ENCODE measurements at regions not wholly inside any gene's neighbourhood (a gene's known extent, or its start where the extent isn't known, plus 50 kb on each side); places are given as distances from the start of the nearest gene placed in this dataset.

- no peak overlapping the region for H3K27ac ChIP-seq (ENCODE audit: low read depth, low read length)
- no peak overlapping the region for H3K23ac ChIP-seq (ENCODE audit: low read length)
- no peaks in the 10 kb centered on the region for H3K27me3 ChIP-seq (ENCODE audit: insufficient read depth, low read length, poor library complexity)
- H3K56ac ChIP-seq (ENCODE audit: low read length): no peak overlapping the region
- no peak overlapping the region for H3K4ac ChIP-seq (ENCODE audit: low read depth, low read length)
- no CpG with 5 or more reads among the region's 11 CpGs for WGBS (ENCODE audit: extremely low coverage, insufficient coverage, low lambda C conversion rate)
- no peak overlapping the region for H2BK15ac ChIP-seq (replicated peaks; ENCODE audit: low read depth)
- H3K9ac ChIP-seq (ENCODE audit: low read length): no peak overlapping the region
- H3K36me3 ChIP-seq (ENCODE audit: control insufficient read depth, insufficient read depth, low read length): no peaks in the 10 kb centered on the region
- no peaks in the 10 kb centered on the region for H3K79me1 ChIP-seq (ENCODE audit: low read length)
- no peaks in the 10 kb centered on the region for H3K79me2 ChIP-seq (ENCODE audit: control insufficient read depth, insufficient read depth, low read length)
- no peak overlapping the region for H3K4me3 ChIP-seq (ENCODE audit: low read length)
- no peak overlapping the region for H3K4me2 ChIP-seq (ENCODE audit: low read length)
- no peaks in the 10 kb centered on the region for H3K4me1 ChIP-seq (ENCODE audit: control insufficient read depth, low read depth, low read length)
- no peak overlapping the region for H2BK120ac ChIP-seq (ENCODE audit: low read depth, low read length)
- H4K8ac ChIP-seq (ENCODE audit: low read depth, low read length): no peak overlapping the region
- no peak overlapping the region for H2BK5ac ChIP-seq (ENCODE audit: low read length)
- H3K18ac ChIP-seq (ENCODE audit: low read length): no peak overlapping the region
- no peak for DNase-seq
- no peak overlapping the region for H2AK5ac ChIP-seq (ENCODE audit: low read length)
- no peak overlapping the region for H4K5ac ChIP-seq (ENCODE audit: low read length)
Observed at GRCh38 chr17:77869041-77869599, 89.4 kb upstream of the TNRC6C start.

- no peaks in the 10 kb centered on the region for H3K36me3 ChIP-seq (ENCODE audit: control insufficient read depth, insufficient read depth, low read length)
- H2BK120ac ChIP-seq (ENCODE audit: low read depth, low read length): no peak overlapping the region
- no peak overlapping the region for H3K18ac ChIP-seq (ENCODE audit: low read length)
- no peak overlapping the region for H4K8ac ChIP-seq (ENCODE audit: low read depth, low read length)
- no peaks in the 10 kb centered on the region for H3K4me1 ChIP-seq (ENCODE audit: control insufficient read depth, low read depth, low read length)
- H2BK15ac ChIP-seq (replicated peaks; ENCODE audit: low read depth): no peak overlapping the region
- no peak overlapping the region for H3K9ac ChIP-seq (ENCODE audit: low read length)
- no peak overlapping the region for H3K27ac ChIP-seq (ENCODE audit: low read depth, low read length)
- H3K4me2 ChIP-seq (ENCODE audit: low read length): no peak overlapping the region
- H3K79me2 ChIP-seq (ENCODE audit: control insufficient read depth, insufficient read depth, low read length): no peaks in the 10 kb centered on the region
- no peak overlapping the region for H2AK5ac ChIP-seq (ENCODE audit: low read length)
- no peaks in the 10 kb centered on the region for H3K79me1 ChIP-seq (ENCODE audit: low read length)
- no peak overlapping the region for H3K4me3 ChIP-seq (ENCODE audit: low read length)
- H3K27me3 ChIP-seq (ENCODE audit: insufficient read depth, low read length, poor library complexity): no peaks in the 10 kb centered on the region
- H2BK5ac ChIP-seq (ENCODE audit: low read length): no peak overlapping the region
- WGBS (ENCODE audit: extremely low coverage, insufficient coverage, low lambda C conversion rate): no CpG with 5 or more reads among the region's 10 CpGs
- no peak overlapping the region for H3K4ac ChIP-seq (ENCODE audit: low read depth, low read length)
- no peak for DNase-seq
- no peak overlapping the region for H3K56ac ChIP-seq (ENCODE audit: low read length)
- H4K5ac ChIP-seq (ENCODE audit: low read length): no peak overlapping the region
- no peak overlapping the region for H3K23ac ChIP-seq (ENCODE audit: low read length)
Observed at GRCh38 chr17:77869665-77870132, 88.8 kb upstream of the TNRC6C start.

- Histone ChIP-seq H2BK5ac (ENCODE audit: low read length) (no peak overlapping the region), H3K4me1 (ENCODE audit: control insufficient read depth, low read depth, low read length) (no peaks in the 10 kb centered on the region), H4K5ac (ENCODE audit: low read length) (no peak overlapping the region), H2AK5ac (ENCODE audit: low read length) (no peak overlapping the region), H3K27ac (ENCODE audit: low read depth, low read length) (no peak overlapping the region), H3K18ac (ENCODE audit: low read length) (no peak overlapping the region), H3K36me3 (ENCODE audit: control insufficient read depth, insufficient read depth, low read length) (no peaks in the 10 kb centered on the region), H3K4me2 (ENCODE audit: low read length) (no peak overlapping the region), H3K4me3 (ENCODE audit: low read length) (no peak overlapping the region), H2BK15ac (replicated peaks; ENCODE audit: low read depth) (no peak overlapping the region), H4K8ac (ENCODE audit: low read depth, low read length) (no peak overlapping the region), H3K56ac (ENCODE audit: low read length) (no peak overlapping the region), H3K27me3 (ENCODE audit: insufficient read depth, low read length, poor library complexity) (no peaks in the 10 kb centered on the region), H3K79me2 (ENCODE audit: control insufficient read depth, insufficient read depth, low read length) (no peaks in the 10 kb centered on the region), H3K9ac (ENCODE audit: low read length) (no peak overlapping the region), H3K4ac (ENCODE audit: low read depth, low read length) (no peak overlapping the region), H3K23ac (ENCODE audit: low read length) (no peak overlapping the region), H2BK120ac (ENCODE audit: low read depth, low read length) (no peak overlapping the region), H3K79me1 (ENCODE audit: low read length) (no peaks in the 10 kb centered on the region)
- no peak for DNase-seq
- WGBS (ENCODE audit: extremely low coverage, insufficient coverage, low lambda C conversion rate): no CpG with 5 or more reads among the region's 11 CpGs
Observed at GRCh38 chr17:77872199-77872598, 86.3 kb upstream of the TNRC6C start.

GRCh38 chr17:77872714-77873499 is 85.6 kb upstream of the TNRC6C start:
- no peaks in the 10 kb centered on the region for H3K36me3 ChIP-seq (ENCODE audit: control insufficient read depth, insufficient read depth, low read length)
- no peak overlapping the region for H3K4me3 ChIP-seq (ENCODE audit: low read length)
- H3K79me1 ChIP-seq (ENCODE audit: low read length): no peaks in the 10 kb centered on the region
- no peak overlapping the region for H2BK5ac ChIP-seq (ENCODE audit: low read length)
- H3K4me1 ChIP-seq (ENCODE audit: control insufficient read depth, low read depth, low read length): no peaks in the 10 kb centered on the region
- no peak overlapping the region for H2BK120ac ChIP-seq (ENCODE audit: low read depth, low read length)
- H4K5ac ChIP-seq (ENCODE audit: low read length): no peak overlapping the region
- DNase-seq: no peak
- no CpG with 5 or more reads among the region's 28 CpGs for WGBS (ENCODE audit: extremely low coverage, insufficient coverage, low lambda C conversion rate)
- no peak overlapping the region for H2AK5ac ChIP-seq (ENCODE audit: low read length)
- no peak overlapping the region for H3K23ac ChIP-seq (ENCODE audit: low read length)
- H3K27me3 ChIP-seq (ENCODE audit: insufficient read depth, low read length, poor library complexity): no peaks in the 10 kb centered on the region
- no peak overlapping the region for H3K9ac ChIP-seq (ENCODE audit: low read length)
- H3K4me2 ChIP-seq (ENCODE audit: low read length): no peak overlapping the region
- H3K56ac ChIP-seq (ENCODE audit: low read length): no peak overlapping the region
- no peak overlapping the region for H2BK15ac ChIP-seq (replicated peaks; ENCODE audit: low read depth)
- no peaks in the 10 kb centered on the region for H3K79me2 ChIP-seq (ENCODE audit: control insufficient read depth, insufficient read depth, low read length)
- no peak overlapping the region for H3K18ac ChIP-seq (ENCODE audit: low read length)
- no peak overlapping the region for H3K27ac ChIP-seq (ENCODE audit: low read depth, low read length)
- H3K4ac ChIP-seq (ENCODE audit: low read depth, low read length): no peak overlapping the region
- no peak overlapping the region for H4K8ac ChIP-seq (ENCODE audit: low read depth, low read length)

GRCh38 chr17:77873500-77874302 is 84.8 kb upstream of the TNRC6C start:
- no peaks in the 10 kb centered on the region for H3K27me3 ChIP-seq (ENCODE audit: insufficient read depth, low read length, poor library complexity)
- WGBS (ENCODE audit: extremely low coverage, insufficient coverage, low lambda C conversion rate): no CpG with 5 or more reads among the region's 14 CpGs

More at GRCh38 chr17:77873500-77874302, 84.8 kb upstream of the TNRC6C start:
- no peak overlapping the region for H2BK5ac ChIP-seq (ENCODE audit: low read length)
- H3K4ac ChIP-seq (ENCODE audit: low read depth, low read length): no peak overlapping the region
- H3K9ac ChIP-seq (ENCODE audit: low read length): no peak overlapping the region
- no peak overlapping the region for H3K27ac ChIP-seq (ENCODE audit: low read depth, low read length)
- no peaks in the 10 kb centered on the region for H3K36me3 ChIP-seq (ENCODE audit: control insufficient read depth, insufficient read depth, low read length)
- no peak overlapping the region for H2BK120ac ChIP-seq (ENCODE audit: low read depth, low read length)
- H3K4me2 ChIP-seq (ENCODE audit: low read length): no peak overlapping the region
- H4K5ac ChIP-seq (ENCODE audit: low read length): no peak overlapping the region
- no peak overlapping the region for H2AK5ac ChIP-seq (ENCODE audit: low read length)
- H4K8ac ChIP-seq (ENCODE audit: low read depth, low read length): no peak overlapping the region
- no peak for DNase-seq
- no peak overlapping the region for H3K23ac ChIP-seq (ENCODE audit: low read length)
- H3K4me1 ChIP-seq (ENCODE audit: control insufficient read depth, low read depth, low read length): no peaks in the 10 kb centered on the region
- H3K18ac ChIP-seq (ENCODE audit: low read length): no peak overlapping the region
- H3K79me1 ChIP-seq (ENCODE audit: low read length): no peaks in the 10 kb centered on the region
- no peaks in the 10 kb centered on the region for H3K79me2 ChIP-seq (ENCODE audit: control insufficient read depth, insufficient read depth, low read length)
- no peak overlapping the region for H3K4me3 ChIP-seq (ENCODE audit: low read length)
- H2BK15ac ChIP-seq (replicated peaks; ENCODE audit: low read depth): no peak overlapping the region
- H3K56ac ChIP-seq (ENCODE audit: low read length): no peak overlapping the region

Measured in mesendoderm (in vitro differentiated cells).